ENCODE measurements at regions not wholly inside any gene's neighbourhood (a gene's known extent, or its start where the extent isn't known, plus 50 kb on each side); places are given as distances from the start of the nearest gene placed in this dataset.

DNA sequence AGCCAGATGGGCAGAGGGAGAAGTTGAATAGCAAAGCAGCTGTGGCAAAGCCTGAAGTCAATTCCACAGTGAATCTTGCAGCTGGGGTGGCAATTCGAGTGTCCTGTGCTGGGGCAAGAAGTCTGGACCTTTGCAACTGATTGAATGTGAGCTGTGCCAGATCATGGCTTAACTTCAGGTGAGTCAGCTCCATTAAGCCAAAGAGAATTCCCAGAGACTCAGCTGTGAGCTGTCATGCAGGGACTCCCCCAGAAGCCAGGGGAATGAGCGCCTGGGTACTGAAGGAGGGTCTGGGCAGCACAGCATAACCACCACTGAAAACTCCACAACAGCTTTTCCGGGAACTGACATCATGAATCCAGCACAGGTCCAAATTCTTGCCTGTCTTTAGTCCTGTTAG, 153.5 kb upstream of the TRPC7 start:
- no peaks in the 10 kb centered on the region for H3K9me2 ChIP-seq (replicated peaks; ENCODE audit: low read depth, low read length)
- no peaks in the 10 kb centered on the region for H3K36me3 ChIP-seq (ENCODE audit: insufficient read depth, low read length)
- H3K4me2 ChIP-seq (ENCODE audit: low read depth, low read length, poor library complexity, severe bottlenecking), result no peak overlapping the region
- no peaks in the 10 kb centered on the region for H3K9me3 ChIP-seq (ENCODE audit: insufficient read depth, low read depth, low read length)
- H3K79me2 ChIP-seq (ENCODE audit: insufficient read depth, low read length), result no peaks in the 10 kb centered on the region
- H3K4me1 ChIP-seq (ENCODE audit: insufficient read depth, low read length, poor library complexity, severe bottlenecking), result no peaks in the 10 kb centered on the region
- H3F3A ChIP-seq (ENCODE audit: low read depth), result no peaks in the 10 kb centered on the region
- H2AFZ ChIP-seq (ENCODE audit: low read length), result no peak overlapping the region
- TF ChIP-seq, protein P1, sequence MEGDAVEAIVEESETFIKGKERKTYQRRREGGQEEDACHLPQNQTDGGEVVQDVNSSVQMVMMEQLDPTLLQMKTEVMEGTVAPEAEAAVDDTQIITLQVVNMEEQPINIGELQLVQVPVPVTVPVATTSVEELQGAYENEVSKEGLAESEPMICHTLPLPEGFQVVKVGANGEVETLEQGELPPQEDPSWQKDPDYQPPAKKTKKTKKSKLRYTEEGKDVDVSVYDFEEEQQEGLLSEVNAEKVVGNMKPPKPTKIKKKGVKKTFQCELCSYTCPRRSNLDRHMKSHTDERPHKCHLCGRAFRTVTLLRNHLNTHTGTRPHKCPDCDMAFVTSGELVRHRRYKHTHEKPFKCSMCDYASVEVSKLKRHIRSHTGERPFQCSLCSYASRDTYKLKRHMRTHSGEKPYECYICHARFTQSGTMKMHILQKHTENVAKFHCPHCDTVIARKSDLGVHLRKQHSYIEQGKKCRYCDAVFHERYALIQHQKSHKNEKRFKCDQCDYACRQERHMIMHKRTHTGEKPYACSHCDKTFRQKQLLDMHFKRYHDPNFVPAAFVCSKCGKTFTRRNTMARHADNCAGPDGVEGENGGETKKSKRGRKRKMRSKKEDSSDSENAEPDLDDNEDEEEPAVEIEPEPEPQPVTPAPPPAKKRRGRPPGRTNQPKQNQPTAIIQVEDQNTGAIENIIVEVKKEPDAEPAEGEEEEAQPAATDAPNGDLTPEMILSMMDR (conservative IDR thresholded peaks at IDR 0.05; ENCODE audit: low read length), result no peak
- no peak for TF ChIP-seq EZH2phosphoT487 (IDR thresholded peaks at IDR 0.05; ENCODE audit: borderline replicate concordance)
- no peak overlapping the region for H3K9ac ChIP-seq (ENCODE audit: low read depth, low read length, poor library complexity, severe bottlenecking)
- H3K4me3 ChIP-seq (ENCODE audit: low read length, poor library complexity, severe bottlenecking), result no peak overlapping the region
- H4K20me1 ChIP-seq (ENCODE audit: insufficient read depth, low read length, poor library complexity, severe bottlenecking), result no peaks in the 10 kb centered on the region
- H3K27me3 ChIP-seq (ENCODE audit: insufficient read depth, low read length, poor library complexity, severe bottlenecking), result no peaks in the 10 kb centered on the region

DNA sequence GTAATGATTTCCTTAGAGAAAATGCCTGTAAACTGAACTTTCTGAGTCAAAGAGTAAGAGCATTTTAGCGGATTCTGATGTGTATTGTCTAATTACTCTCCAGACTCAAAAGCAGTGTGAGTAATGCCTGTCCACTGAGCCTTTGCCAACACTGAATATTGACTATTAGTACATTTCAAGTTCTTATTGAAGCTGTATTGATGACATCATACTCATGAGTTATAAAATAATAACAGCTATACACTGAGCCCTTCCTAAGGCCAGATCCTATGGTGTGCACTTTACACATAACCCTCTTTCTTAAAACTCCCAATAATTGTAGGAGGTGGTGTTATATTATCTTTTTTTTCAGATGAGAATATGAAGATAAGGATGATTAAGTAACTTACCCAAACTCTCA, 152.8 kb upstream of the TRPC7 start:
- no peaks in the 10 kb centered on the region for H3K79me2 ChIP-seq (ENCODE audit: insufficient read depth, low read length)
- H4K20me1 ChIP-seq (ENCODE audit: insufficient read depth, low read length, poor library complexity, severe bottlenecking), result no peaks in the 10 kb centered on the region
- H3F3A ChIP-seq (ENCODE audit: low read depth), result no peaks in the 10 kb centered on the region
- H2AFZ ChIP-seq (ENCODE audit: low read length), result no peak overlapping the region
- no peak overlapping the region for H3K4me3 ChIP-seq (ENCODE audit: low read length, poor library complexity, severe bottlenecking)
- no peaks in the 10 kb centered on the region for H3K36me3 ChIP-seq (ENCODE audit: insufficient read depth, low read length)
- H3K27me3 ChIP-seq (ENCODE audit: insufficient read depth, low read length, poor library complexity, severe bottlenecking), result no peaks in the 10 kb centered on the region
- no peak overlapping the region for H3K4me2 ChIP-seq (ENCODE audit: low read depth, low read length, poor library complexity, severe bottlenecking)
- no peaks in the 10 kb centered on the region for H3K9me3 ChIP-seq (ENCODE audit: insufficient read depth, low read depth, low read length)
- H3K9me2 ChIP-seq (replicated peaks; ENCODE audit: low read depth, low read length), result no peaks in the 10 kb centered on the region
- H3K4me1 ChIP-seq (ENCODE audit: insufficient read depth, low read length, poor library complexity, severe bottlenecking), result no peaks in the 10 kb centered on the region
- TF ChIP-seq, protein P1 (conservative IDR thresholded peaks at IDR 0.05; ENCODE audit: low read length), result no peak
- no peak for TF ChIP-seq EZH2phosphoT487 (IDR thresholded peaks at IDR 0.05; ENCODE audit: borderline replicate concordance)
- H3K9ac ChIP-seq (ENCODE audit: low read depth, low read length, poor library complexity, severe bottlenecking), result no peak overlapping the region

DNA sequence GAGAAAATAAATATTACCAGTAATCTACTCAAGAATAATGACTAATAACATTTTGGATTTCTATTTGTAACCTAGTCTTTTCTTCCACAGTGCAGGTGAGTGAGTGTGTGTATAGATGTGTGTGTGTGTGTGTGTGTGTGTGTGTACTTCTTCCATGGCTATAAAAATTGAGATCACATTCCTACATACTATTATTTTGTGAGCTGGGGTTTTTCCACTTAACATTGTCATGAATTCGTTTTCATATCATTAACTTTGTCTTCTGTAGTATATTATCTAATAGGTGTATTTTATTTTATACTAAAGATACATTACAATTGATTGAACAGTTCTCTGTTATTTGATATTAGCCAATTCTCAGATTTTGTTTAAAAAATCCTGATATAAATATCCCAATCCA, 152.4 kb upstream of the TRPC7 start:
- Histone ChIP-seq H3K4me3 (ENCODE audit: low read length, poor library complexity, severe bottlenecking) (no peak overlapping the region), H3F3A (ENCODE audit: low read depth) (no peaks in the 10 kb centered on the region), H2AFZ (ENCODE audit: low read length) (no peak overlapping the region), H3K4me2 (ENCODE audit: low read depth, low read length, poor library complexity, severe bottlenecking) (no peak overlapping the region), H3K4me1 (ENCODE audit: insufficient read depth, low read length, poor library complexity, severe bottlenecking) (no peaks in the 10 kb centered on the region), H3K36me3 (ENCODE audit: insufficient read depth, low read length) (no peaks in the 10 kb centered on the region), H4K20me1 (ENCODE audit: insufficient read depth, low read length, poor library complexity, severe bottlenecking) (no peaks in the 10 kb centered on the region), H3K9ac (ENCODE audit: low read depth, low read length, poor library complexity, severe bottlenecking) (no peak overlapping the region), H3K27me3 (ENCODE audit: insufficient read depth, low read length, poor library complexity, severe bottlenecking) (no peaks in the 10 kb centered on the region), H3K9me3 (ENCODE audit: insufficient read depth, low read depth, low read length) (no peaks in the 10 kb centered on the region), H3K9me2 (replicated peaks; ENCODE audit: low read depth, low read length) (no peaks in the 10 kb centered on the region), H3K79me2 (ENCODE audit: insufficient read depth, low read length) (no peaks in the 10 kb centered on the region)
- TF ChIP-seq EZH2phosphoT487 (IDR thresholded peaks at IDR 0.05; ENCODE audit: borderline replicate concordance), result no peak
- TF ChIP-seq, protein P1 (conservative IDR thresholded peaks at IDR 0.05; ENCODE audit: low read length), result no peak

Data from Loucy (cell line).